KMS-11 (cell line): ENCODE measurements at regions not wholly inside any gene's neighbourhood (a gene's known extent, or its start where the extent isn't known, plus 50 kb on each side); places are given as distances from the start of the nearest gene placed in this dataset.

Experiments
- H2AFZ ChIP-seq: fragments of 200-600 bp; sonication (generic); 2 replicates; pipeline ENCODE4 v1.6.1; 2016; ENCODE audit warnings: antibody characterized with exemption, mixed run types, low read depth
- H3K27ac ChIP-seq: fragments of 200-600 bp; sonication (generic); 2 replicates; pipeline ENCODE4 v1.6.1; 2016; ENCODE audit warnings: mild to moderate bottlenecking, mixed run types
- H3K27me3 ChIP-seq: fragments of 200-600 bp; sonication (generic); 2 replicates; pipeline ENCODE4 v1.6.1; 2017; ENCODE audit warnings: mild to moderate bottlenecking, low read depth, mixed run types, moderate library complexity; ENCODE audit not compliant: insufficient read depth
- H3K36me3 ChIP-seq: fragments of 200-600 bp; sonication (generic); 2 replicates; pipeline ENCODE4 v1.6.1; 2017; ENCODE audit warnings: mild to moderate bottlenecking, mixed run types; ENCODE audit not compliant: insufficient read depth
- H3K4me1 ChIP-seq: fragments of 200-600 bp; sonication (generic); 2 replicates; pipeline ENCODE4 v1.6.1; 2016; ENCODE audit warnings: mild to moderate bottlenecking, low read depth, mixed run types; ENCODE audit not compliant: poor library complexity, severe bottlenecking
- H3K4me2 ChIP-seq: fragments of 200-600 bp; sonication (generic); 2 replicates; pipeline ENCODE4 v1.7.0; 2016; ENCODE audit warnings: mild to moderate bottlenecking, mixed run types
- H3K4me3 ChIP-seq: fragments of 200-600 bp; sonication (generic); IDR thresholded peaks from 2 replicates; pipeline ENCODE4 v1.6.1; 2017; ENCODE audit warnings: low read depth, low read length, mixed read lengths; ENCODE audit not compliant: insufficient read depth
- H3K79me2 ChIP-seq: fragments of 200-600 bp; sonication (generic); 2 replicates; pipeline ENCODE4 v1.6.1; 2016; ENCODE audit warnings: low read depth, mixed run types; ENCODE audit not compliant: insufficient read depth
- H3K9ac ChIP-seq: fragments of 200-600 bp; sonication (generic); 2 replicates; pipeline ENCODE4 v1.6.1; 2016; ENCODE audit warnings: mild to moderate bottlenecking, mixed run types
- H4K20me1 ChIP-seq: fragments of 200-600 bp; sonication (generic); 2 replicates; pipeline ENCODE4 v1.6.1; 2016; ENCODE audit warnings: mild to moderate bottlenecking, mixed run types; ENCODE audit not compliant: insufficient read depth
- CTCF ChIP-seq: fragments of 200-600 bp; sonication (generic); conservative IDR thresholded peaks from 2 replicates; pipeline ENCODE4 v1.6.1; 2017; ENCODE audit warnings: low read depth, mild to moderate bottlenecking, antibody characterized with exemption, low read length, moderate library complexity, mixed read lengths

- Histone ChIP-seq H3K9ac (no peak overlapping the region), H3K36me3 (no peaks in the 10 kb centered on the region), H4K20me1 (no peaks in the 10 kb centered on the region), H3K4me1 (no peaks in the 10 kb centered on the region), H3K4me2 (no peak overlapping the region), H3K79me2 (no peaks in the 10 kb centered on the region), H3K4me3 (no peak overlapping the region), H2AFZ (no peak overlapping the region), H3K27ac (no peak overlapping the region), H3K27me3 (no peaks in the 10 kb centered on the region)
- no peak for TF ChIP-seq CTCF
Observed at GRCh38 chr2:234550056-234550455, 53.2 kb upstream of the ARL4C start.

GRCh38 chr2:234548695-234549420 lies 52.0 kb upstream of the ARL4C start:
- H3K36me3 ChIP-seq, result no peaks in the 10 kb centered on the region
- H3K4me2 ChIP-seq, result no peak overlapping the region
- no peak overlapping the region for H3K9ac ChIP-seq
- H3K27me3 ChIP-seq, result no peaks in the 10 kb centered on the region
- H3K27ac ChIP-seq, result no peak overlapping the region
- no peak for TF ChIP-seq CTCF
- H4K20me1 ChIP-seq, result no peaks in the 10 kb centered on the region
- H3K79me2 ChIP-seq, result no peaks in the 10 kb centered on the region
- no peaks in the 10 kb centered on the region for H3K4me1 ChIP-seq
- H3K4me3 ChIP-seq, result no peak overlapping the region
- no peak overlapping the region for H2AFZ ChIP-seq

- no peaks in the 10 kb centered on the region for H3K79me2 ChIP-seq
- H4K20me1 ChIP-seq, result no peaks in the 10 kb centered on the region
- H3K4me2 ChIP-seq, result no peak overlapping the region
- TF ChIP-seq CTCF, result no peak
- H3K27me3 ChIP-seq, result no peaks in the 10 kb centered on the region
- no peak overlapping the region for H3K4me3 ChIP-seq
- no peaks in the 10 kb centered on the region for H3K36me3 ChIP-seq
- no peak overlapping the region for H3K27ac ChIP-seq
- no peak overlapping the region for H3K9ac ChIP-seq
- H2AFZ ChIP-seq, result no peak overlapping the region
- H3K4me1 ChIP-seq, result no peaks in the 10 kb centered on the region
Observed at GRCh38 chr2:234546770-234547169, 49.9 kb upstream of the ARL4C start.
